HEK293 (cell line): ENCODE measurements at regions not wholly inside any gene's neighbourhood (a gene's known extent, or its start where the extent isn't known, plus 50 kb on each side); places are given as distances from the start of the nearest gene placed in this dataset.

Experiments
- CTCF ChIA-PET: fragments of 350-600 bp; formaldehyde crosslinking; extraction: SDS; loops from one replicate; lab custom pipeline; 2021; ENCODE audit warnings: antibody characterized with exemption; lab: Yijun Ruan, JAX
- POLR2A ChIA-PET: fragments of 300-600 bp; formaldehyde crosslinking; extraction: SDS; loops from one replicate; lab custom pipeline; 2020; ENCODE audit warnings: antibody characterized with exemption, inconsistent platforms; lab: Yijun Ruan, JAX
- H3K27ac ChIP-seq: fragments of 200-500 bp; sonication (Bioruptor generic); 2 replicates; pipeline ENCODE4 v1.5.1; 2014; ENCODE audit warnings: low read depth, low read length, control low read depth, inconsistent platforms; ENCODE audit errors: extremely low read depth
- H3K36me3 ChIP-seq, 2 experiments: fragments of 200-500 bp in 1 of 2; sonication (Bioruptor generic) in 1 of 2; 1 replicate in 1 of 2; 2 replicates in 1 of 2; pipeline ENCODE4 v1.5.1; 2014 to 2017; ENCODE audit warnings: inconsistent platforms in 2 of 2, low read length in 2 of 2; ENCODE audit not compliant: control insufficient read depth in 2 of 2, insufficient read depth in 1 of 2
- H3K4me1 ChIP-seq: fragments of 200-500 bp; sonication (Bioruptor generic); 2 replicates; pipeline ENCODE4 v1.5.1; 2014; ENCODE audit warnings: mild to moderate bottlenecking, low read length, inconsistent platforms; ENCODE audit not compliant: control insufficient read depth, insufficient read depth
- H3K4me3 ChIP-seq: 2 replicates; pipeline ENCODE4 v1.5.1; 2011; ENCODE audit warnings: low read depth, mild to moderate bottlenecking, control low read depth, low read length, moderate library complexity
- H3K9me3 ChIP-seq: fragments of 200-500 bp; sonication (Bioruptor generic); 2 replicates; pipeline ENCODE4 v1.5.1; 2014; ENCODE audit warnings: low read depth, low read length, inconsistent platforms; ENCODE audit not compliant: control insufficient read depth, insufficient read depth
- FEZF1 ChIP-seq: fragments of 450-650 bp; formaldehyde crosslinking; IDR thresholded peaks from 2 replicates; pipeline ENCODE4 v1.5.1; 2016; ENCODE audit warnings: missing biosample characterization, missing genetic modification characterization
- GLI2 ChIP-seq: fragments of 450-650 bp; formaldehyde crosslinking; IDR thresholded peaks from 2 replicates; pipeline ENCODE4; 2017; ENCODE audit warnings: missing biosample characterization, missing genetic modification characterization, low read depth, borderline replicate concordance
- GLIS2 ChIP-seq: fragments of 450-650 bp; formaldehyde crosslinking; IDR thresholded peaks from 2 replicates; pipeline ENCODE4 v1.5.1; 2016; ENCODE audit warnings: missing biosample characterization, missing genetic modification characterization
- MEIS1 ChIP-seq: sonication (generic); formaldehyde crosslinking; IDR thresholded peaks from 2 replicates; pipeline ENCODE4 v1.8.1; 2022; ENCODE audit warnings: missing genetic modification reagents, mild to moderate bottlenecking, borderline replicate concordance
- PRDM1 ChIP-seq: fragments of 450-650 bp; formaldehyde crosslinking; IDR thresholded peaks from 2 replicates; pipeline ENCODE4; 2016; ENCODE audit warnings: missing biosample characterization, missing genetic modification characterization
- SCRT2 ChIP-seq: fragments of 450-650 bp; formaldehyde crosslinking; IDR thresholded peaks from 2 replicates; pipeline ENCODE4 v1.5.1; 2016; ENCODE audit warnings: missing biosample characterization, missing genetic modification characterization
- SP2 ChIP-seq: fragments of 450-650 bp; formaldehyde crosslinking; IDR thresholded peaks from 2 replicates; pipeline ENCODE4 v1.5.1; 2016; ENCODE audit warnings: missing biosample characterization, missing genetic modification characterization
- ZBTB17 ChIP-seq: fragments of 450-650 bp; formaldehyde crosslinking; IDR thresholded peaks from 2 replicates; pipeline ENCODE4 v1.5.1; 2016; ENCODE audit warnings: missing biosample characterization, missing genetic modification characterization
- ZNF10 ChIP-seq: fragments of 450-650 bp; formaldehyde crosslinking; IDR thresholded peaks from 2 replicates; pipeline ENCODE4 v1.5.1; 2017; ENCODE audit warnings: missing biosample characterization, missing genetic modification characterization
- ZNF112 ChIP-seq: fragments of 450-650 bp; formaldehyde crosslinking; IDR thresholded peaks from 2 replicates; pipeline ENCODE4 v1.5.0; 2017; ENCODE audit warnings: missing biosample characterization, missing genetic modification characterization
- ZNF184 ChIP-seq: fragments of 450-650 bp; IDR thresholded peaks from 2 replicates; pipeline ENCODE4 v1.5.1; 2018; ENCODE audit warnings: missing biosample characterization, mild to moderate bottlenecking, missing genetic modification characterization
- ZNF350 ChIP-seq: fragments of 450-650 bp; formaldehyde crosslinking; IDR thresholded peaks from 2 replicates; pipeline ENCODE4 v1.5.0; 2017; ENCODE audit warnings: missing biosample characterization, mild to moderate bottlenecking, missing genetic modification characterization
- ZNF362 ChIP-seq: fragments of 450-650 bp; formaldehyde crosslinking; IDR thresholded peaks from 2 replicates; pipeline ENCODE4 v1.5.1; 2016; ENCODE audit warnings: missing biosample characterization, missing genetic modification characterization
- ZNF366 ChIP-seq: fragments of 450-650 bp; formaldehyde crosslinking; conservative IDR thresholded peaks from 2 replicates; pipeline ENCODE4 v1.5.1; 2016; ENCODE audit warnings: missing biosample characterization, missing genetic modification characterization
- ZNF391 ChIP-seq: fragments of 450-650 bp; formaldehyde crosslinking; IDR thresholded peaks from 2 replicates; pipeline ENCODE4 v1.5.1; 2016; ENCODE audit warnings: low read depth, missing biosample characterization, missing genetic modification characterization, borderline replicate concordance
- ZNF404 ChIP-seq: fragments of 450-650 bp; formaldehyde crosslinking; IDR thresholded peaks from 2 replicates; pipeline ENCODE4 v1.5.1; 2017; ENCODE audit warnings: missing biosample characterization, missing genetic modification characterization
- ZNF426 ChIP-seq: fragments of 450-650 bp; formaldehyde crosslinking; IDR thresholded peaks from 2 replicates; pipeline ENCODE4 v1.5.1; 2017; ENCODE audit warnings: missing biosample characterization, missing genetic modification characterization, mild to moderate bottlenecking, inconsistent platforms, moderate library complexity
- ZNF473 ChIP-seq: fragments of 450-650 bp; formaldehyde crosslinking; IDR thresholded peaks from 2 replicates; pipeline ENCODE4 v1.5.1; 2017; ENCODE audit warnings: missing biosample characterization, missing genetic modification characterization
- ZNF501 ChIP-seq: fragments of 450-650 bp; formaldehyde crosslinking; IDR thresholded peaks from 2 replicates; pipeline ENCODE4 v1.5.1; 2016; ENCODE audit warnings: missing biosample characterization, missing genetic modification characterization
- ZNF521 ChIP-seq: fragments of 450-650 bp; formaldehyde crosslinking; IDR thresholded peaks from 2 replicates; pipeline ENCODE4 v1.5.1; 2017; ENCODE audit warnings: missing biosample characterization, mild to moderate bottlenecking, missing genetic modification characterization
- ZNF529 ChIP-seq: fragments of 450-650 bp; formaldehyde crosslinking; IDR thresholded peaks from 2 replicates; pipeline ENCODE4 v1.5.1; 2017; ENCODE audit warnings: missing genetic modification characterization, missing biosample characterization; ENCODE audit not compliant: insufficient replicate concordance
- ZNF560 ChIP-seq: fragments of 450-650 bp; formaldehyde crosslinking; IDR thresholded peaks from 2 replicates; pipeline ENCODE4 v1.5.1; 2017; ENCODE audit warnings: missing biosample characterization, missing genetic modification characterization, borderline replicate concordance
- ZNF621 ChIP-seq: fragments of 450-650 bp; formaldehyde crosslinking; IDR thresholded peaks from 2 replicates; pipeline ENCODE4 v1.5.1; 2017; ENCODE audit warnings: missing biosample characterization, missing genetic modification characterization
- ZNF624 ChIP-seq: fragments of 450-650 bp; formaldehyde crosslinking; IDR thresholded peaks from 2 replicates; pipeline ENCODE4 v1.5.1; 2017; ENCODE audit warnings: missing biosample characterization, missing genetic modification characterization
- ZNF843 ChIP-seq: fragments of 450-650 bp; formaldehyde crosslinking; IDR thresholded peaks from 2 replicates; pipeline ENCODE4 v1.5.1; 2016; ENCODE audit warnings: missing biosample characterization, missing genetic modification characterization
- TF ChIP-seq, protein P1 (sequence below): fragments of 450-650 bp; formaldehyde crosslinking; IDR thresholded peaks from 2 replicates; pipeline ENCODE4 v1.5.1; 2016; ENCODE audit warnings: missing biosample characterization, missing genetic modification characterization
- TF ChIP-seq, protein P2 (sequence below): fragments of 450-650 bp; formaldehyde crosslinking; IDR thresholded peaks from 2 replicates; pipeline ENCODE4 v1.5.1; 2016; ENCODE audit warnings: missing biosample characterization, missing genetic modification characterization
- TF ChIP-seq, protein P3 (sequence below): fragments of 450-650 bp; formaldehyde crosslinking; IDR thresholded peaks from 2 replicates; pipeline ENCODE4; 2016; ENCODE audit warnings: missing biosample characterization, missing genetic modification characterization

DNA sequence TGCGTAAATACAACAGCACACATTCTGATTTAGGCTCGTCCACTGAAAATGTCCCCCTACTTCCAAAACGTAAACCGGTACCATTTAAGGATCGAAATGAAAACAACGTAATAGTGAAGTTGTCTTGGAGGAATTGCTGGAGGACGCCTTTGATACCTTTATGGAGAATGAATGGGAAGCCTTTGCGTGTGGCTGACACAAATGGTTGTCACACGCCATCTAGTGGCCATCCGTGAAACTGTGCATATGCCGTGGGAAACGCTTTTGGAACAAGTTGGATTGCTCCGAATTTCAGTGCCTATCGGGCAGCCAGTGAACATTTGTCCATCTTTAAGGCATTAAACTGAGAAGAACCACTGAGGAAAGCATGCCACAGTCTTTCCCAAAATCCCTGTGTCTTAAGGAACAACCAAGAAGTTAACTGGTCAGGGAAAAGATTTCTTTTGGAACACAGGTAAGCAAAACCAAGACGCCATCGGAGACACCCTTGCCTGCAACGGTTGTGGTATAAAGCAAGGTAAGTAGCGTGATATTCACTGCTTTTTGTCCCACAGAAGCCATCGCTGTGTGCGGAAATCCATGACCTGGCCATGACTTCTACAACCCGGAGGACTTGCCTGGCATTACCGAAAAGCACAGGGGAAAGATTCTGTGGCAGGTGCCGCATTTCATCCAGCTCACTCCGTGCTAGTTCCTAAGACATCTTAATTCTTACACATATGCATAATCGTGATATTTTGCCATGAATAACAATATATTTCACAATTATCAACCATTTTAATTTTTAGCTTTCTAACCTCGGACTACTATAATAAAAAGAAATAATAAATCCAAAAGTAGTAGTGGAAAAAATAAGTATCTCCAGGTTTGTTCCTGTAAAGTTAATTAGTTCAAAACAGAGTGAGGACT is 100.6 kb downstream of the FAM204A start (continued):
- TF ChIP-seq, protein P1, sequence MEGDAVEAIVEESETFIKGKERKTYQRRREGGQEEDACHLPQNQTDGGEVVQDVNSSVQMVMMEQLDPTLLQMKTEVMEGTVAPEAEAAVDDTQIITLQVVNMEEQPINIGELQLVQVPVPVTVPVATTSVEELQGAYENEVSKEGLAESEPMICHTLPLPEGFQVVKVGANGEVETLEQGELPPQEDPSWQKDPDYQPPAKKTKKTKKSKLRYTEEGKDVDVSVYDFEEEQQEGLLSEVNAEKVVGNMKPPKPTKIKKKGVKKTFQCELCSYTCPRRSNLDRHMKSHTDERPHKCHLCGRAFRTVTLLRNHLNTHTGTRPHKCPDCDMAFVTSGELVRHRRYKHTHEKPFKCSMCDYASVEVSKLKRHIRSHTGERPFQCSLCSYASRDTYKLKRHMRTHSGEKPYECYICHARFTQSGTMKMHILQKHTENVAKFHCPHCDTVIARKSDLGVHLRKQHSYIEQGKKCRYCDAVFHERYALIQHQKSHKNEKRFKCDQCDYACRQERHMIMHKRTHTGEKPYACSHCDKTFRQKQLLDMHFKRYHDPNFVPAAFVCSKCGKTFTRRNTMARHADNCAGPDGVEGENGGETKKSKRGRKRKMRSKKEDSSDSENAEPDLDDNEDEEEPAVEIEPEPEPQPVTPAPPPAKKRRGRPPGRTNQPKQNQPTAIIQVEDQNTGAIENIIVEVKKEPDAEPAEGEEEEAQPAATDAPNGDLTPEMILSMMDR (tag by site-specific recombination): peak; percentile 85
- no peak for TF ChIP-seq ZNF621

DNA sequence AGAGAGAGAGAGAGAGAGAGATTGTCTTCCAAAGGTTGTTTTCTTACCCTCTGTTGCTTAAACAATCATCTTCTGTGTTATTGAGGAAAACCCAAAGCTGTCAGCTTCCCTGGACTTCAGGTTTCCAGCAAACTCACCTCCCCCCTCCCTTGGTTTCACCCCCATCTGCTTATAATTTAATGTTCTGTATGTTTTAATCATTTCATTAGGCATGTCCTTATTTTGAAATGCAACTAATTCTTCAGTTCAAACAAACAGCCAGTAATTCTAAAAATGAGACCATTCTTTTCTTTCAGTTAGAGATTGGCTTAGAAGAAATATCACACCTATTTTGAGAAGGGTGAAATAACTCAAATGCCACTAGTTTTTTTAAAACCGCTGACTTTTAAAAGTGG is 102.9 kb downstream of the FAM204A start:
- H3K36me3 ChIP-seq: no peaks in the 10 kb centered on the region
- H3K9me3 ChIP-seq: no peaks in the 10 kb centered on the region
- TF ChIP-seq ZNF362 (tag by site-specific recombination) (no peak), ZNF426 (tag by site-specific recombination) (no peak), SCRT2 (no peak), ZNF391 (no peak), GLI2 (no peak), ZNF350 (tag by site-specific recombination) (no peak), MEIS1 (CRISPR knock-in tag) (no peak), SP2 (tag by site-specific recombination) (no peak), ZNF501 (tag by site-specific recombination) (no peak), ZNF366 (tag by site-specific recombination) (no peak), ZNF112 (no peak), ZNF10 (no peak), ZNF473 (tag by site-specific recombination) (no peak)
- TF ChIP-seq, protein P2, sequence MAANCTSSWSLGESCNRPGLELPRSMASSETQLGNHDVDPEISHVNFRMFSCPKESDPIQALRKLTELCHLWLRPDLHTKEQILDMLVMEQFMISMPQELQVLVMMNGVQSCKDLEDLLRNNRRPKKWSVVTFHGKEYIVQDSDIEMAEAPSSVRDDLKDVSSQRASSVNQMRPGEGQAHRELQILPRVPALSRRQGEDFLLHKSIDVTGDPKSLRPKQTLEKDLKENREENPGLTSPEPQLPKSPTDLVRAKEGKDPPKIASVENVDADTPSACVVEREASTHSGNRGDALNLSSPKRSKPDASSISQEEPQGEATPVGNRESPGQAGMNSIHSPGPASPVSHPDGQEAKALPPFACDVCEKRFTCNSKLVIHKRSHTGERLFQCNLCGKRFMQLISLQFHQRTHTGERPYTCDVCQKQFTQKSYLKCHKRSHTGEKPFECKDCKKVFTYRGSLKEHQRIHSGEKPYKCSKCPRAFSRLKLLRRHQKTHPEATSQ (tag by site-specific recombination): no peak
- POLR2A ChIA-PET: no interaction called here
- H3K27ac ChIP-seq: no peak overlapping the region
- CTCF ChIA-PET: interaction anchor here (3.4 kb wide), 1 partner anchor 743 kb away, joined by 23 read pairs; no protein-coding TSS in a partner anchor
- H3K4me3 ChIP-seq: no peak overlapping the region
- no peaks in the 10 kb centered on the region for H3K4me1 ChIP-seq

DNA sequence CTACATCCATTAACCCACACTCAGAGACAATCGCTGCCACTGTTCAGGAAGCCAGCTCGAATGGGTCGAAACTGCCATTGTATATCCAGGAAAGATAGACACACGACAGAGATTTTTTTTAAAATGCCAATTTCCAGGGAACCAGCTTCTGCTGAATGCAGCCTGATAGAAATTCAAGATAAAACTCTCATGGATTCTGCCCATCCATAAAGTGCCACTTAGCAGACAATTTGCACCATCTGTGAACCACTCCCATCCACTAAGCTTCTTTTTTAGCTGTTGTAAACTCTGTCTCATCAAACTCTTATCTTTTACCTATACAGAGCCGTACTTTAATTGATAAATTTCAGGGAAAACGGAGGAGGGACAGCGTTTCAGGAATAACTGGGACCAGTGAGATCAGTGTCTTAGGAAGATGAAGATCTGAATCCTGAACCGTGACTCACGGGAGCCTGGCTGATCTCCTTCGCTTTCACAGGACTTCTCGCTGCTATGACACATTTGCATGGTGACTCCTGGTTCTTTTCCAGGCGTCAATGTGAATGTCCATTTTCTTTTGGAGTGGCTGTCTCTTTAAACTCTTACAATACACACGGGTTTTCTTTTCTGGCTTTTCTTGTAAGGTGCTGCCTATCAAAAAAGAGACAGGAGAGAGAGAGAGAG is 103.4 kb downstream of the FAM204A start:
- H3K4me3 ChIP-seq: no peak overlapping the region
- H3K4me1 ChIP-seq: no peaks in the 10 kb centered on the region
- H3K36me3 ChIP-seq: no peaks in the 10 kb centered on the region
- POLR2A ChIA-PET: no interaction called here
- CTCF ChIA-PET: interaction anchor here (3.4 kb wide), 1 partner anchor 742 kb away, joined by 23 read pairs; no protein-coding TSS in a partner anchor
- H3K9me3 ChIP-seq: no peaks in the 10 kb centered on the region
- H3K27ac ChIP-seq: no peak overlapping the region
- TF ChIP-seq ZNF404 (tag by site-specific recombination) (no peak), ZNF521 (tag by site-specific recombination) (no peak), ZNF560 (tag by site-specific recombination) (no peak), FEZF1 (tag by site-specific recombination) (no peak), ZNF529 (no peak), ZNF112 (no peak), ZBTB17 (tag by site-specific recombination) (0 out of 2 replicates have a peak, but pooled peaks have one; percentile 13), ZNF184 (tag by site-specific recombination) (no peak), GLIS2 (no peak), ZNF624 (tag by site-specific recombination) (no peak), ZNF843 (tag by site-specific recombination) (no peak), PRDM1 (tag by site-specific recombination) (peak; percentile 46; the same call in 1 of the 2 replicates), ZNF366 (tag by site-specific recombination) (no peak)
- TF ChIP-seq, protein P3, sequence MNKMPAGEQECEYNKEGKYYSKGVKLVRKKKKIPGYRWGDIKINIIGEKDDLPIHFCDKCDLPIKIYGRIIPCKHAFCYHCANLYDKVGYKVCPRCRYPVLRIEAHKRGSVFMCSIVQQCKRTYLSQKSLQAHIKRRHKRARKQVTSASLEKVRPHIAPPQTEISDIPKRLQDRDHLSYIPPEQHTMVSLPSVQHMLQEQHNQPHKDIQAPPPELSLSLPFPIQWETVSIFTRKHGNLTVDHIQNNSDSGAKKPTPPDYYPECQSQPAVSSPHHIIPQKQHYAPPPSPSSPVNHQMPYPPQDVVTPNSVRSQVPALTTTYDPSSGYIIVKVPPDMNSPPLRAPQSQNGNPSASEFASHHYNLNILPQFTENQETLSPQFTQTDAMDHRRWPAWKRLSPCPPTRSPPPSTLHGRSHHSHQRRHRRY (tag by site-specific recombination): no peak
